ENCODE measurements at regions not wholly inside any gene's neighbourhood (a gene's known extent, or its start where the extent isn't known, plus 50 kb on each side); places are given as distances from the start of the nearest gene placed in this dataset.

GRCh38 chr20:43283126-43283525, 93.4 kb upstream of the PTPRT start:
- no peak for TF ChIP-seq SMAD3 (CRISPR knock-in tag; IDR thresholded peaks at IDR 0.05)
- TF ChIP-seq ZNF713 (CRISPR knock-in tag; IDR thresholded peaks at IDR 0.05), result no peak
- TF ChIP-seq CTCF (CRISPR knock-in tag; IDR thresholded peaks at IDR 0.05), result no peak
- no peak for TF ChIP-seq POLR2AphosphoS5 (IDR thresholded peaks at IDR 0.05; ENCODE audit: low read depth, low read length)
- TF ChIP-seq CBFB (CRISPR knock-in tag; IDR thresholded peaks at IDR 0.05), result no peak
- no peak for TF ChIP-seq PRMT3 (CRISPR knock-in tag; IDR thresholded peaks at IDR 0.05; ENCODE audit: borderline replicate concordance, low read depth)
- TF ChIP-seq BRF2 (CRISPR knock-in tag; IDR thresholded peaks at IDR 0.05), result no peak

Data from HepG2 (cell line).